HG03095 (cell line): ENCODE measurements at regions not wholly inside any gene's neighbourhood (a gene's known extent, or its start where the extent isn't known, plus 50 kb on each side); places are given as distances from the start of the nearest gene placed in this dataset.
"Not testable (repeated sequence)": the region's sequence is repeated elsewhere in the genome, so short reads cannot be mapped to it uniquely, and the experiment has no call there.

ENCODE experiments used
- ATAC-seq: cut with Tn5 transposase; IDR thresholded peaks from one replicate; pipeline ENCODE4 v1.9.1; 2021; ENCODE audit warnings: moderate library complexity; ENCODE audit not compliant: unreplicated experiment

GRCh38 chr10:63833411-63834060 lies 312.3 kb downstream of the REEP3 start:
- ATAC-seq = no peak

- ATAC-seq = no peak
Measured at GRCh38 chr10:63836666-63837442, 315.7 kb downstream of the REEP3 start.

DNA sequence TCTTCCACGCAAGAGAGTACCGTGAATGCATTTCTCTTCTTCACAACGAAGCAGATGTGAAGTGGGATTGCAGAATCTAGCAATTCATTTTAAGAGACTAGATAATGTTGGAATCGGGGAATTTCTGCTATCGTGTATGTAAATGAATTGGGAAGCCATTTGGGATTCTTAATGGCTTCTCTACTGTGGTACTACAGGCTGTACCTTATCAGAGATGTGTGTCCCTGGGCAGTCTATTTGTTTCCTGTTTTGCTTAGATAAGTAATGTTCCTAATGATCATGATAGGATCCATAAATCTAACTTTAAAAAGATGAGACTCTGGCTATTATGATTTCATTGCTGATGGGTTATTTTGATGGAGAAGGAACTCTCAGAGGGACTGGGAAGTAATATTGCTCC lies 320.6 kb downstream of the REEP3 start:
- no peak for ATAC-seq

GRCh38 chr10:63843107-63843506 lies 321.9 kb downstream of the REEP3 start:
- ATAC-seq = no peak

DNA sequence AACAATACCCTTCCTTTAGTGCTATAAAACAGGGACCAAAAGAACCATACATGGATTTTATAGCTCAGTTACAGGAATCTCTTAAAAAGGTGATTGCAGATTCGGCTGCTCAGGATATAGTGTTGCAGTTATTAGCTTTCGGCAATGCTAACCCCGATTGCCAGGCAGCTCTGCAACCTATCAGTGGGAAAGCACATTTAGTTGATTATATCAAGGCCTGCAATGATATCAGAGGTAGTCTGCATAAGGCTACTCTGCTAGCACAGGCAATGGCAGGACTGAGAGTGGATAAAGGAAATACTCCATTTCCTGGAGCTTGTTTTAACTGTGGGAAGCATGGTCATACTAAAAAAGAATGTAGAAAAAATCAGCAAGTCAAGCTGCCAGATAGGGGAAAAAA lies 327.7 kb downstream of the REEP3 start:
- ATAC-seq = not testable (repeated sequence)

GRCh38 chr10:63862860-63863259 lies 341.7 kb downstream of the REEP3 start:
- no peak for ATAC-seq

- ATAC-seq = no peak
Measured at GRCh38 chr10:63865210-63865609, 344.0 kb downstream of the REEP3 start.

- peak; percentile 81 for ATAC-seq
Measured at GRCh38 chr10:63866075-63866746, 345.0 kb downstream of the REEP3 start.

- peak; percentile 45 for ATAC-seq
Measured at GRCh38 chr10:63866747-63867140, 345.5 kb downstream of the REEP3 start.

DNA sequence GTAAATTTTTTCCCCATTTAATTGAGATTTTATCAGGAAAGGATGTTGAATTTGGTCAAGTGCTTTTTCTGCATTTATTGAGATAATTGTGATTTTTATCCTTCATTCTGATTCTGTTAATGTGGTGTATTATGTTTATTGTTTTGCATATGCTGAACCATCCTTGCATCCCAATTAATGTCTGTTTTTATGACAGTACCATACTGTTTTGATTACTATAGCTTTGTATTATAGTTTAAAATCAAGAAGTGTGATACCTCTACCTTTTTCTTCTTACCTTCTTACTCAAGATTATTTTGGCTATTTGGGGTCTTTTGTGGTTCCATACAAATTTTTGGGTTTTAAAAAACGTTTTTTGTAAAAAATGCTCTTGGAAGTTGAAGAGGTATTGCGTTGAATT lies 357.2 kb downstream of the REEP3 start:
- no peak for ATAC-seq

DNA sequence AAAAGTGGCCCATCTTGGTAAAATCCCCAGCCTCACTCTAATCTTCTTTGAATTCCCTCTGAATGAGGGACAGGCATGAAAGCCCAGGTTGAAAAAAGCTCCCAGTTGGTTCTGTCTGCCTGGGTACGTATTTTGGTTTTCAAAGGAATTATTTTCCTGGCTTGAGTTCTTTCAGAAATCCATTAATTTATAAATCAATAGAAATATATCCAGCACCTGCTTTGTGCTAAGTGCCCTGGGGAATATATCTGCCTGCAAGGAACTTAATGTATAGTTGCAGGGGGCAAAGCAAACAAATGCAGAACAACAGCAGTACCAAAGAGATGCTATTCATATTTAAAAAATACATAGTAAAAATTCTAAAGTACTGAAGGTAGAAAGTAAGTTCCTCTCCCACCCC lies 362.7 kb downstream of the REEP3 start:
- no peak for ATAC-seq

DNA sequence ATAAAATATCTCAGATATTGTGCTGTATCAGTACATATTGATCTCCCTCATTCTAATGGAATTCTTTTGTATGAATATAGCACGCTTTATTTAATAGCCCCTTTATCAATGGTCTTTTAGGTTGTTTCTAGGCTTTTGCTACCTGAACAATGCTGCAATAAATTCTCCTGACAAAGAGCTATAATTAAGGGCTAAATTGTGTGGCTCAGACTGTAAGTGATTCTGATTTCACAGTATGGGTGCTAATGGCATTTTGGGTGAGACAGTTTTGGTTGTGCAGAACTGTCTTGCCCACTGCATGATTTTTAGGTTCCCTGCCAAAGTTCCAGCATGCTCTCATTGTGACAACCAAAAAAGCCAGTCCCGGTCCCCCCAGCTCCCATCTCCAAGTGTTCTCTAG lies 363.2 kb downstream of the REEP3 start:
- ATAC-seq = no peak

DNA sequence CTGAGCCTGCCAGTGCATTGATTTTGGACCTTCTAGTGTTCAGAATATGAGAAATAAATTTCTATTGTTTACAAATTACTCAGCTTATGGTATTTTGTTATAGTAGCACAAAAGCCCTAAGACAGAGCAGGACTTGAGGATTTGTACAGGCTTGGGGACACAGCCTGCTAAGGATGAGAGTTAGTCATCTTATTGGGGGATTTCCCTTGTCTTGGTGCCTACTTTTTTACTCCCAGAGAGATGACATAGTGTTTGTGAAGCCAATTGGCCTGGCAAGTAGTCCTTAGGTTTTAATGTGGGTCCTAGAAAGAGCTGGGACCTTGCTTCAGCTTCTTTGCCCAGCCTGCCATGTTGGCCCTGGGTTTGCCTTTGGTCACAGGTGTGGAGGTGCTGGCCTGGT lies 364.0 kb downstream of the REEP3 start:
- ATAC-seq = no peak

DNA sequence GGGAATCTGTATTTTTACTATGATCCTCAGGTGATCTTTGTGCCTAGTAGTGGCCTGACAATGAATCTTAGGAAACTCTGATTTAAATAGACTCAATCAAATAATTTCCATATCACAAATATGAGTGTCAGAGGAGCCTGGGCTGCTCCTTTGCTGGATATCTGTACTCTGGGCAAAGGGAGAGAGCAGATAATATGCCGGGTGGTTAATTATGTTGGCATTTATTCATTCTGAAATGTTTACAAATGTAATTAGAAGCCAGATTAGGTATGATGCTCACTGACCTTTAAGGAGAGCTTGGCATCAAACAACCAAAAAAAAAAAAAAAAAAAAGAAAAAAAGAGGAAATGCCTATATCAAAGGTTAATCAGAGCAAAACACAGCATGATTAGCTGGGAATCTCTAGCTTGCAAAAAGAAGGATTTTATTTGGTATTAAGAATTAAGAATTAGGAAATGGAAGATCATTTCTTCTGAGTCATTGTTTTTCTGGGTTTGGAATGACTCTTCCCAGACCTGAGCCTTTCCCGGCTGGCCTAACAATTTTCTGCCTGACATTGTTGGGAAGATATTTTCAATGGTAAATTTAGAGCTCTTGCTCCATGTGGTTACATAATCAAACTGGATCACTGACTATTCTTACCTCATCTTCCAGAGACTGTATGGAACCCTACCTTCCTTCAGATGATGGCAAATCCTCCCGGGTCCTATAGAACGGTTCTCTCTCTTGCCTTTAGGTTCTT lies 365.3 kb downstream of the REEP3 start:
- ATAC-seq = no peak

DNA sequence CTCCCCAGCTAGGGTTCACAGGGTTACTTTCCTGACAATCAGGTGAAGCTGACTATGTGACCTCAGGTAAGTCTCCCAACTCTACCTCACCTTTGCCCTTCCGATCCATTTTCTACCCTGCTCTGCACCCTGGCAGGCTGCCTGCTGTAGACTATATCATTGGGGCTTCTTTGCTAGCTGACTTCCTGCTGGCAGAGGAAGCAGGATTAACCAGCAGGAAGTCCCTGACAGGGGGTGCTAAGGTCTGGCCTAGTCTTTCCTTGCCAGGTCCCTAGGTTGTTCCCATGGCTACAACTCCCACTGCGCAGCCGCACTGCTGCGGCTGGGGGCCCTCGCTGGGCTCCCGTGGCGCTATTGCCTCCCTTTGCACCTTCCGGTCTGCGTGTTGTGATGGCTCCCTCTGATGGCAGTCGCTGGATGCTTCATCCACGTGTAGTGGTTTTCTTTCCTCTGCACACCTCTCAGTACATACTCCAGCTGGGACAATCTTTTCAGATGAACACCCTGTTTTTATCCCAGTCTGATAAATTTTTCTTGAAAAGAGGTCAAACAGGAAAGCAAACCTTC lies 365.9 kb downstream of the REEP3 start:
- no peak for ATAC-seq

DNA sequence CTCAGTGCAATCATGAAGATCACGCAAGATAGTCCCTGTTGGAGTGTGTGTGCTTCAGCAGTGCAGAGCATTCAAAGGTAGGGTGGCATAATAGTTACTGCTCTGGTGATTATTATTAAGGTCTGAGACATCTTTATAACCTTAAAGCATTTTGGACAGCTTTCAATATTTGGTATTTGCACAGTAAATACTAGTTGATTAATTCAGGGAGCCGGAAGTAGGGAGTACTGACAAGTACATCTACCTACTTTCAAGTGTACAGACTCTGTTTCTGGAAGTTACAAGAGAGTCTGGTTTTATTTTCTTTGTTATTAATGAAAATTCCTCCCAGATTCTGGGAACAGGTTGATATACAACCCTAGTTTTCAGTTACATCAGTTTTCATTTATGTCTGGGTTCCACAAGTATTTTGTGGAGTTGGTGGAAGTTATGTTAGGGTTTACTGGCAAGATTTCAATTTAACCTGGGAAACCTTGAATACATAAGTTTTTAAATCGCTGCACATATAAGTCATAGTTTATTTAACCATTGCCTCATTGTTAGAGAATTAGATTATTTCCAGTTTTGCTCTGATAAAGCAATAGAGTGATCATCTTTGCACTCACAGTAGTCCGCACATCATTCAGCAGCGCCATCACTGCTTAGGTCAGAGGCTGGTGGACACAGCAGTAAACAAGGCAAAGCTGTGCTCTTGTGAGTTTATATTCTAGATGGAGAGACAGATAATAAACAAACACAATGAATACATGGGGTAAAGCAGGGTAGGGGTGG lies 366.6 kb downstream of the REEP3 start:
- ATAC-seq = no peak

DNA sequence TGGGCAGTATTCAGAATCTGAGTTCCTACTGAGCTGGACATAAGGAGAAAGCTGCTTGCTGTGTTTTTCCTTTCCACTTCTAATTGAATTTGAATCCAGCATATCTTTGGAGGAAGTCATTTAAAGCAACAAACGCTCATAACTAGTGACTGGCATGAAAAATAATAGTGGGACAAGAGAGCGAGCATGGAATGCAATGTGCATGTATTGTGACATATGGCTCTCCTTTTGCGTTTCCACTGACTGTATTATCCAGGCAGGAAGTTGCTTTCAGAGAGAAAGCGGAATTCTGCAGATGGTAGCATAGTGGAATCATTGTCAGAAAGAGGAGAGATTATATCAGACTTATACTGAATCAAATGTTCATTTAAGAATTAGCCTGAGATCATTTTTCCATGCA lies 368.6 kb downstream of the REEP3 start:
- no peak for ATAC-seq

GRCh38 chr10:63896992-63897391 lies 375.8 kb downstream of the REEP3 start:
- no peak for ATAC-seq

- no peak for ATAC-seq
Measured at GRCh38 chr10:63899673-63900300, 378.6 kb downstream of the REEP3 start.

- no peak for ATAC-seq
Measured at GRCh38 chr10:63901228-63901627, 380.0 kb downstream of the REEP3 start.
